Inferior parietal cortex (tissue), 1 donor: ENCODE measurements at regions not wholly inside any gene's neighbourhood (a gene's known extent, or its start where the extent isn't known, plus 50 kb on each side); places are given as distances from the start of the nearest gene placed in this dataset.
A peak's percentile ranks its signal among the peaks of the same experiment; 100 is the strongest.

Experiments
- DNase-seq: peaks from one replicate; pipeline ENCODE4 v3.0.0-alpha.2; 2016; ENCODE audit errors: extremely low spot score

DNA sequence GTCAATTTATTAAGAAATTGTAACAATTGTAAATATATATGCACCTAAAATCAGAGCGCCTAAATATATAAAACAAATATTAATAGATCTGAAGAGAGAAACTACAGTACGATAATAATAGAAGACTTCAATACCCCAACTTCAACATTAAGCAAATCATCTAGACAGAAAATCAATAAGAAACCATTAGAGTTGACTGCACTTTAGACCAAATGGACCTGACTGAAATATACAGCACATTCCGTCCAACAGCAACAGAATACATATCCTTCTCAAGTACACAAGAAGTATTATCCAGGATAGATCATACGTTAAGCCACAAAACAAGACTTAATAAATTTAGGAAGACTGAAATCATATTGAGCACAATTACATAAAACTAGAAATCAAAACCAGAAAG lies 208.7 kb downstream of the MED10 start:
- no peak for DNase-seq

DNA sequence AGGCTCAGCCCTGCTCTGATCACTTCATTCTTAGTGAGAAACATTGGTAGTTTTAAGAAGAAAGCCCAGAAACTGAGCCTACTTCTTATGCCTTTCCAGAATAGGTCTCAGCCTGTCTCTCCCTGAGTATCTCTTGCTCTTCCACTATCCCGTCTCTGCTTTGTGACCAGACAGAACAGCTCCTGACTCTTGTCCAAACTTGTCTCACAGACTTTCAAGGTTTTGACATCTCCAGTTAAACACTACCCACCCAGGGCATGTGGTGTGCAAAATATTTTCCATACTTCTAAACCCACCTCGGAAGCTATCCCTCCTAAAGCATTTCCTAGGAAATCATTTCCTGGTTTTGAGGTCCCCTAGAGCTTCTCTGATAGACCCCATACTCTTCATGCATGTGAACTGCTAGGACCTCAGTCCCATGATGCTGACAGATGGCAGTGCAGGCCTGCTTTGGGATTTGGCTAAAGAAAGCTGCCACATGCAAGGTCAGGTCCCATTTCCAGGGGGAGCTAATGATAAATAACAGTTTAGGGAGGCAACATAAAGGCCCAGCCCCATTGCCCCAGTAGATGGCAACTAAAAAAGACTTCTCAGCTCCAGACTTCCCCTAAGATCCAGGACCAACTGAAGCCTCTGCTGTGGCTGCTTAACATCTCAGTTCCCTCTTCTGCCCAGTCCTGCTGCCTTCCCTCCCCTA lies 211.5 kb downstream of the MED10 start:
- no peak for DNase-seq

DNA sequence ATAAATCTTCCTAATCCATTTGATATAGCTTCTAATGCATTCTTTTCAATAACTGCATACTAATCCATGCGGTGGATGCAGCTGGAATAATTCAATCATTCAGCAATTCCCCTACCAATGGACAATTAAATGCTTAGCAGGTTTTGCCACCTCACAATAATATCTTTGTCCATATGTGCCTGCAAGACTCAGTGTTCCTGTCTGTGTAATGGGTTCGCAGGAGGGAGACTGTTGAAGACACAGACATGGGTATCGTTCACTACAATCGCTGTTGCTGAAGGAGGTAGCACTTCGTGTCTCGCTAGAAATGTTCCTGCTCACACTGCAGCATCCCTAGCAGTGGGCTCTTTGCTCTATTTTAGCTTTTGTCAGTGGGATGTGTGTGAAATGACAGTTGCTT lies 214.4 kb downstream of the MED10 start:
- no peak for DNase-seq

DNA sequence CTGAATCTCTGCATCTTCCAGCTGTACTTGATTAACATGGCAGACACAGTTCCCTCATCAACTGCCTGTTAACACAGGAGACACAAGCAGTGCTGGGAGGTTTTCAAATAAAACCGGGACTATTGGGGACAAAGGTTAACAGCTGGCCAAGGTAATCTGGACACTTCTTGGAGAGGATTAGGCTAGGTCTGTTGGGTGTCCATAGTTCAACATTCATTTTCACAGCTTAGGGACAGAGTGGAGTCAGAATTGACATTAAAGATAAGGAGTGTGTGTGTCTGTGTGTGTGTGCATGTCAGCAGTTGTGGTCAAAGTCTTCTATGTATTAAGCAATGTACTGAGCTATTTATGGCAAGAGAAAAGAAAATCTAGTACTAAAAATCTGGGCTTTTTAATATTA lies 216.2 kb downstream of the MED10 start:
- no peak for DNase-seq

DNA sequence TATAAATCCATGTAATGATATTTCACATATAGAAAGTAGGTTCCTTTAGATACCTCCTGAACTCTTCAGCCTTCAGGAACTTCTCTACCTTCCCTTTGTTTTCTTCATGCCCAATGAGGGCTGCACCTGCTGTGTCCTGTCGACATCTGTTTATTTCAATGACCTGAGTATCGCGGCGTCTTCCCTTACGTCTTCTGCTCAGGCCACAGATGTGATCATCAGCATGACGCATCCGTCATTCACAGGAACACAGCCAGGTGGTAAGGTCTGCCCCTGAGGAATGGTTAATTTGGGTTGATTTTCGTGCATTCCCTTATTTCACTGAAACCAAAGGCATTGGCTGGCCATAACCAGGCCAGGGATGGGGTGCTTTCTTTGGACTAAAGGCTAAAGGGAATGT lies 217.1 kb downstream of the MED10 start:
- no peak for DNase-seq

DNA sequence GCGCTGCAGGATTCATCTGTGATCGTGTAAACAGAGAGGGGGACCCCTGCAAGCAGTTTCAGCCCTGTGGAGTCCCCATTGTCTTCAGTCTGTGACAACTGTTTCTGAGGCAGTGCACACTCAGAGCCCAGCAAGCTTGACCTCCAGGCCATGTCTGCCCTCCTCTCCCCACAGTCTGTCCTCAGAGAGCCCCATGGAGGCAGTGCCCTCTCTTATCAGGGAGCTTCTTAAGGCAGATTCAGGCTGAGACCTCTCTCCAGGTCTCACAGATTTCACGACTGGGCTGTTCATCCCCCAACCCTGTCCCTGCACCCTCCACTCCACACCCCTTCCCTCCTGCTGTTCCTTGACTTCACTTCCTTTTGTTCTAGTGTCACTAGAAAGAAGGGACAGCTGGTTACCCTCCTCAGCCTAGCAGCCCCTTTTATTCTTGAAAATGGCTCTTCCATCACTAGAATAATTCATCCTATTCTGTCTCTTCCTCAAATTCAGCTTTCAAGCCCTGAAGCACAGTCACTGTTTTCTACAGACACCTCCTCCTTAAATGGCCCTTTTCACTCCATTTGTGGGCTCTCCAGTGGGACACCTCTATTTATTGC lies 218.4 kb downstream of the MED10 start:
- no peak for DNase-seq

DNA sequence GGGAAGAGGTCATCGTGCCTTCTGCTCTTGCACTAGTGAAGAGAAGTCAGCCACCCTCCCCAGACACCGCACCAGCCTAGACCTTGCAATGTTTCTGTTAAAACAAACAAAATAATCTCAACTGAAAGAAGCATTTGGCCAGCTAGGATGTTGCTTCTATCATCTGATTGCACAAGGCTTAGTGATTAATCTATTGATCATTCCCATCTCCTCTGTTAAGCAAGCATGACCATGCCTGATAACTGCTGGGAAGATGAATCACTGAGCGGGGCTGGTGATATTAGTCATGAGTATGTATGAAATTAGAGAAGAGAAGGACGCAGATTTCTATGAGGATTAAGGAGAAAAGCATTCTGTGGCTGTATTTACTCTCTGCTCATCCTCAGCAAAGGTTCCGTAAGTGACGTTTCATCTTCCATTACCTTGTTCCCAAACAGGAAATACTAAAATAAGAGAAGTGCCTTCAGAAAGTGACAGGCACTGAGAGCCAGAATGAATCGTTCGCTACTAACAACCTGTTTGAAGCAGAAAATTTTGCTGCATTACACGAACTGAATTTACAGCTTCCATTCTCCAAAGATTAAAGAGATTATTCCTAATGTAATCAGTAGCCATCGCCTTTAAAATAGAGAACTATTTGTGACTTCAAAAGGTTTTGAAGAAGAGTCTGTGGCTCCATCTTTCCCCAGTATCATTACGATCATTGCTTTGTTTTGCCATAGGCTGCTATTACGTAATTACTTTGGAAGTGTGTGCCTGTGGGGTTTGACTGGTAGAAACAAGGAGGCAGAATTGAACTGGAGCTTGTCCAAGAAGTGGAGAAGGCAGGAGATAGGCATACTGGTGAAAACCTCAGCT lies 219.1 kb downstream of the MED10 start:
- peak; percentile 64 for DNase-seq

DNA sequence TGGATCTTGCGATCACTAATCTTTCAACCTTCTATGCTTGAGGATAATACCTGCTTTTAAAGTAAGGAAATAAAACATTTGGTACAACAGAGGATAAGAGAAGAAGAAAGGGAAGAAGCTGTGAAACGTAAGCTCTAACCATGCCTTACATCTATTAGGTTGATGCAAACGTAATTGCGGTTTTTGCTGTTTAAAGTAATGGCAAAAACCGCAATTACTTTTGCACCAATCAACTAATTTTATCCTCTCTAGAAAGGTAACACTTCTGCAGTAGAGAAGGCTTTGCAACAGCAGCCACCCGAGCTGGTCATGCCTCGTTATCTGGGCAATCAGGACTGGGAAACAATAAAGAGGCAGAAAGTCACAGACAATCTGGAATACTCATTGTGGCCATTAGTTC lies 224.1 kb downstream of the MED10 start:
- DNase-seq: no peak

DNA sequence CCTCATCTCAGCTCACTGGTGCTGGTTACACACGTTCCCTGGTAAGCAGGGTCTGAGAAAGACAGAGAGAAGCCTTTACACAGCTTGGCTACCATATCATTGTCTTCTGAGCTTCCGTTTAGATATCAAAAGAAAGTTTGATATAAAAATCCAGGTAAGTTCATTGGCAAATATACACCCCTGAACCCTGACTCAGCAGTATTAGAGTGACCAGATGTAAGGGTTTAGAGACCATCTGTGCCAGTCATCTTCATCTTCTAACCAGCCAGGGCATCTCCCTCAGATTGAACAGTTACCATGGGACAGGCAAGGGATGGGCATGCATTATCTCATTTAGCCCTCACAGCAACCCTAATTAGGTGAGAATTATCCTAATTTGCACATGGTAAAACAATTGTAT lies 232.1 kb downstream of the MED10 start:
- no peak for DNase-seq

DNA sequence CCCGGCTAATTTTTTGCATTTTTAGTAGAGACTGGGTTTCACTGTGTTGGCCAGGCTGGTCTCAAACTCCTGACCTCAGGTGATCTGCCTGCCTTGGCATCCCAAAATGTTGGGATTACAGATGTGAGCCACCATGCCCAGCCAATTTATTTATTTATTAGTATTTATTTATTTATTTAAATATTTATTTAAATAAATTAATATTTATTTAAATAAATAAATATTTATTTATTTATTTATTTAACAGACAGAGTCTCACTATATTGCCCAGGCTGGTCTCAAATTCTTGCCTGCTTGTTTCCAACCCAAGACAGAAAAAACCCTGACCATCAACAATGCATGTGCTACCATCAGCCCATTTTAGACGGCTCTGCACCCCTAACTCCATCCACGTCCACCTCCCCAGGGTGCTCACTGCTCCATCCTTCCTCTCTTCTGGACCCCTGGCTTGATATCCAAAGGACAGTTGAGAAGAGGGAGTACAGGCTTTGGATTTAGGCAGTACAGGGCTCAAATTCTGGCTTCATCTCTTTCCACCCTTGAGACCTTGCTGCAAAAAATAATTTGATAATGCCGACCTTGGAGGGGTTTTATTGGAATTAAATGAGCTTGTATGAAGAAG lies 232.6 kb downstream of the MED10 start:
- no peak for DNase-seq

DNA sequence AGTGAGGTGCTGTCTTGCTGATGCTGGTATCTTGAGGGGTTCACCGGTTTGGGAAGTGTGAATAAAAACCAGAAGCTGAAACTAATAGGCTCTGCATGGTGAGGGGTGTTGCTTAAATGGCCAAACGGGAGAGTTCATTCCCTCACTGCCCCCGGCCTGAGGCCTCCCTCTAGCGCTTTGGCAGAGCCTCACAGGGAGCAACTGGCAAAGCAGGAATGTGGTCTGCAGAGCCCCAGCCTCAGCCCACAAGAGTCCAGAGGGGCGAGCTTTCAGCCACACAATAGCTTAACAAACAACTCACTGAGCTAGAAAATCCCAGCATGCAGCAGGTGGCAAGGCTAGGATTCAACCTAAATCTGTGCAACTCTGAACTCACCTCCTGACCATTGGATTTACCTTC lies 234.8 kb downstream of the MED10 start:
- no peak for DNase-seq

DNA sequence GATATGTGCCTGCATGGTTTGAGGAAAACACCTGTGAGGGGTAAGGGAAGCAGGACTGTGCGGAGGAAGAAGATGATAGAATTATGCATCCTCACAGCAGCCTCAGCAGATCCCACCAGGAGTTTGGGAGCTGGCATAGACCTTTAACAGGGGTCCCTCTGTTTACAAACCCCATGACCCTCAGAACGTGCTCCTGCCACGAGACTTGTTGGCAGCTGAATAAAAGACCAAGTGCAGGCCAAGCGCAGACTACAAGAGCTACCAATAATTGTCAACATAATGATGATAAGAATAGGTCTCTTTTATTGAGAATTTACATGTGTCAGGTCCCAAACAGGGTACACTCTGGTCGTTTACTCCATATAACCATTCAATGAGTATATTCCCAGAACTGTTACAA lies 236.0 kb downstream of the MED10 start:
- DNase-seq: no peak

DNA sequence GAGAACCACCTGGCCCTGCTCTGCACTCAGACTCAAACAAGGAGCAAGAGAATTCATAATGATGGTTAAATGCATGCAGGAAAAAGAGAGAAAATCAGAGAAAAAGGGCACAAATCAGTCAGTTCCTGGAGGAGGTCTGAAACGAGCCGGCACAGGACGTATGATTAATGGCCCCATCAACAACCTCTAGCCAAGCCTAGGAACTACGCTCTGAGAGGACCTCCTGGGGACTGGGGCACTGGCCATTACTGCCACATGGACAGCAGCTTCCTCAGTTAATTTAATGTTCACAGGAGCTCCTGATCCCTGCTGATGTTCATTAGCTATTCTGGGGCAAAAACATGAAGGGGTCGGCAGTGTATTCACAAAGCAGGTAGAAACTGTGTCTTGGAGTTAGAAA lies 238.1 kb downstream of the MED10 start:
- no peak for DNase-seq

DNA sequence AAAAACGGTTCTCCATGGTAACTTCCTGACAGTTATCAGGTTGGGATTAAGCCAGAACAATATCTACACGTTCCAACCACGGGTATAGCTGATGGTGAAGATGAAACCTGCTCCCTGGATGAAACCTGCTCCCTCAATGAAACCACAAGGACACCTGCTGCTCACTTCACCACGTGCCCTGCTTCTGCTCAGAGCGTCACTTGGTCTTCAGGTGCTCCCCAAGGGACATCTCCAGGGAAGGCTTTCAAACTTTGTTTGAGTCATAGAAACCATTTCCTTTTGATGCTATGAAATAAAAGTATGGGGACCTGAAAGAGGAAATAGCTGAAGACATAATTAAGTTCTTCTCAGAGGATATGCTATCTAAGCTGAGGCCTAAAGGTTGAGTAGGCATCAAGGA lies 242.4 kb downstream of the MED10 start:
- no peak for DNase-seq

DNA sequence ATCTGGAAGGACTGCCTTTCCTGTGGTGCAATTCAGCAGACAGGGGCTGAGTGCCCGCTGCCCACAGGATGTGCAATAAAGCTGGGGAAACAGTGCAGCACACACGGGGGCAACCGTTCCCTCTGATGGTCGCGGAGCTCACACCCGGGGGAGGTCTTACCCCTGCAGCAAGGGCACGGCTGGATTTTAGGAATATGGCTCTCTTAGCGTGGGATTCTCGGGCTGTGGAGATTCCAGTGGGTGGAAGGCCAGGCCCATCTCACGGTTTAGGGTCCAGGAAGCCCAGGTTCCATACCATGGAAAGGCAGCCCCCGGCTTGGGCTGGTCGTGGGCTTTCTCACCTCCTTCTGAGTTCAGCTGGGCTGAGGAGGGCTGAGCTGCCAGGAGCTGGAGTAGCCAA lies 244.1 kb downstream of the MED10 start:
- DNase-seq: no peak

DNA sequence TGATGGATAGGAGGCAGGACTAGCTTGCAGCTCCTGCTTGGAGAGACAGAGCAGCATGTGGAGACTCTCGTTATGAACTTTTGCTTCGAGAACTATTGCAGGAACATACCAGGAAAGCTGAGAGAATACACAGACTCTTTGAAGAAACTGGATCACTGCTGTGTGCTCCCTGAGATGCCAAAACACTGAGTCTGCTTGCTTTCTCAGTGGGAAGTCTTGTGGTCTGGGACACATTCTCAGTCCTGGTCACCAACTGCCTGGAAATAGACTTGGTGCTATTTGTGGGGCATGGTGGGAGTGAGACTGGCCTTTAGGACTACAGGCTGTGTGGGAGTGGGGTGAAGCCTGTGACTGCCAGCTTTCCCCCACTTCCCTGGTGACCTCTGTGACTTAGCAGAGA lies 252.6 kb downstream of the MED10 start:
- DNase-seq: no peak

DNA sequence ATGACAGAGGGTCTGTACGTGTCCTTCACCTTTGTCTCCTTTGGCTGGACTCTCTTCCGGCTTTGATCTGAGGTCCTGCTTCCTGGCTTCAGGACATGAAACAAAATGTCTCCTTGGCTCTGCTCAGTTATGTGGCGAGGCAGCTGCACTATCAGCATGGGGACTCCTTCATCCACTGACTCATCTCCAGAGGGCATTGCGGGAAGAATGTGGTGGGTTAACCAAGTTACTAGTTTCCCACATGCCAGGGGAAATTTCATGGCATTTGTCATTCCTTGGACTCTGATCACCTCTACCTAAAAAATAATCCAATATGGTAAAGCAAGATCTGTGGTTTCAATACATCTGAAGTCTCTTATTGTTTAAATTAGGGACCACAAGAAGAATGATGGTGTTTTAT lies 259.7 kb downstream of the MED10 start:
- no peak for DNase-seq

DNA sequence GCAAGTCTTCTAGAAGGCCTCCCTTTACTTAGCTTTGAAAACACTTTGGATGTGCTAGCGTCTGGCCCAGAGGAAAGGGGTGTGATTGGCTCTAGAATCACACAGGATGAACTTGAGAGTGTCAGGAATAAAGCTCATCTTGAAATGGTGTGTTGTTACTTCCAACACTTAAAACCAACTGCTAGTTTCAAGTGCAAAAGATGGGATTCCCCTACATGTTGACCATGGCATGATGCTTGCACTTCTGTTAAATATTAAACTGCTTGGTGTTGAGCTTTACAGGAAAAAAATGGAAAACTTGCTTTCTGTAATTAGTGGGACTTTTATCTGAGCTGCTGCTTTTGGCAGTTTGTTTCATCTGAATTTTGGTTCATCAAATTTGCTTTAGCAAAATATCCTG lies 261.1 kb downstream of the MED10 start:
- no peak for DNase-seq

DNA sequence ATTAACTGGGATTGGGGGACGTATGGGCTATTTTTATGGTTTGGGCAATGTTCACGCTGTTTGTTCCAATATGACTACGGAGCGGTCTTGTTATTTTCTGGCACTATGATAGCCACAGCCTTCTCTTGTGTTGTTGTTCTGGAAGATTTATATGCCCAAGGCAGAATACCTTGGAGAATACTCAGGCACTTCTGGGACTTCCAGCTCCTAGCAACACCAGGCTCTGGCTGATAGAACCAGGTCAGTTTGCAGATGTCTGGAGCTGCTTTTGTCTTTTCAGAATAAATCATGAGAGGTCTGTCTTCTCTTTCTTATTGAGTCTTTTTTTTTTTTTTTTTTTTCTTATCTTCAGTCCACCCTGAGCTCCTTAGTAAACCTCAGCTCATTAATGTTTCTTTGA lies 262.5 kb downstream of the MED10 start:
- no peak for DNase-seq

DNA sequence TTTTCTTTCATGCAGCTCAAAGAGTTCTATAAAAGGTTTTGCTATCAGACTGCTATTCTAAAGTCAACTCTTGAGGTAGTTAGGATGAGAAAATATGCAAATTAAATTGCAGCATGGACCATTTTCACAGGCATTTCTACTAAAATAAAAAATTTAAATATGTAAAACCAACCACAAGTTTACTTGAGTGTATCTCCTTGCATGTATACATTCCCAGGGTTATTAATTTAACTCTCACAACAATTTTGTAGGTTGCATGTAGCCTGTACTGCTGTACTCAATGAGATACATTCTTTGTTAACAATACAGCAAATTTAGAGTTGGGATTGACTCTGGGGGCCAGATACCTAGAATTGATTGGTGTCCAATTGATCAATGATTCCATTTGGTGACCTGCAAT lies 265.8 kb downstream of the MED10 start:
- DNase-seq: no peak

DNA sequence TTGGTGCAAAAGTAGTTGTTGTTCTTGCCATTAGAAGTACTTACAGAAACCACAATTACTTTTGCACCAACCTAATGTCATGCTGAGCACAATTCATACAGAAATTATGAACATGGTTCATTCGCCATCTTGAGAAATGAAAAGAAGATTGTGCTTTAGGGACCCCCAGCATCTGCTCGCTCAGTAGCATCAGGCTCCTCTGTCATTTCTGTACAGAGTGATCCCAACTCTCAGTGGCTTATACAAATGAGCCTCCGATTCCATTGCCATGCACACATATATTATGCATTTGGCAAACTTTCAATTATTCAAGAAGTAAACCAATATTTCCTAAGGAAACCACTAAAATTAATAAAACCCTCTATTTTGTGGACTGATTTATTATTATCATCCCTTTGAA lies 266.2 kb downstream of the MED10 start:
- no peak for DNase-seq

DNA sequence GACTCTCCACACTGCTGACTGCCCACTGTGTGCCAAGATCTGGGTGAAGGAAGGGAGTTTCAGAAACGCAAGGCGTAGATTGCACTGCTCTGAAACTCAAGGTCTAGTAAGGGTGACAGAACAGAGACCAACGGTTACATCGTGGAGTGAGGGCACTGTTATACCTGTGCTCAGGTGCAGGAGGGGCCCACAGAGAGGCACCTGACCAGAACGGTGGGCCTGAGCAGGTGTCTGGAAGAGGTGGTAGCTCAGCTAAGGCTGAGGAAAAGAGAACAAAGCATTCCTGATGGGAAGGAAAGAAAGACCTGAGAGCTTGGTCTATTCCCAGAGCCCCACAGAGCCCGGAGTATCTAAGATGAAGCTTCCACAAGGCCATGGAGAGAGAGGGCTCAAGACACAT lies 267.2 kb downstream of the MED10 start:
- no peak for DNase-seq
